GM12872 (cell line): ENCODE measurements at regions not wholly inside any gene's neighbourhood (a gene's known extent, or its start where the extent isn't known, plus 50 kb on each side); places are given as distances from the start of the nearest gene placed in this dataset.

Source experiments
- CTCF ChIP-seq: IDR thresholded peaks from 3 replicates; pipeline ENCODE4 v1.5.1; 2011; ENCODE audit warnings: low read depth, mild to moderate bottlenecking, low read length, moderate library complexity; ENCODE audit not compliant: insufficient read depth

- TF ChIP-seq CTCF = no peak
These were observed 193.6 kb downstream of the FAM43A start for GRCh38 chr3:194879126-194879877.

GRCh38 chr3:194879991-194880939 lies 194.6 kb downstream of the FAM43A start:
- no peak for TF ChIP-seq CTCF

GRCh38 chr3:194880940-194881925 lies 195.6 kb downstream of the FAM43A start:
- no peak for TF ChIP-seq CTCF

- no peak for TF ChIP-seq CTCF
These were observed 199.1 kb downstream of the FAM43A start for GRCh38 chr3:194884649-194885315.

GRCh38 chr3:194885766-194886165 lies 200.1 kb downstream of the FAM43A start:
- no peak for TF ChIP-seq CTCF

- no peak for TF ChIP-seq CTCF
These were observed 201.2 kb downstream of the FAM43A start for GRCh38 chr3:194886836-194887235.
